ENCODE measurements at regions not wholly inside any gene's neighbourhood (a gene's known extent, or its start where the extent isn't known, plus 50 kb on each side); places are given as distances from the start of the nearest gene placed in this dataset.

GRCh38 chr1:147850737-147851136 is 51.9 kb upstream of the GJA8 start:
- H3K27me3 ChIP-seq: peaks cover 4% of the 10 kb centered on the region
- no peaks in the 10 kb centered on the region for H3K9me3 ChIP-seq (ENCODE audit: low read depth)
- no peak overlapping the region for H3K27ac ChIP-seq
- peaks cover 6% of the 10 kb centered on the region for H3K4me1 ChIP-seq (ENCODE audit: low read depth)
- H3K4me3 ChIP-seq: no peak overlapping the region
- H3K36me3 ChIP-seq: no peaks in the 10 kb centered on the region
- DNase-seq (ENCODE audit: low read depth in 1 of 2, low spot score in 1 of 2): no peak
- no peak for TF ChIP-seq CTCF (IDR thresholded peaks at IDR 0.05; ENCODE audit: low read depth, low read length)

GRCh38 chr1:147851149-147851548 is 51.4 kb upstream of the GJA8 start:
- Histone ChIP-seq H3K4me3 (no peak overlapping the region), H3K27ac (no peak overlapping the region), H3K9me3 (ENCODE audit: low read depth) (no peaks in the 10 kb centered on the region), H3K36me3 (no peaks in the 10 kb centered on the region), H3K27me3 (peaks cover 4% of the 10 kb centered on the region), H3K4me1 (ENCODE audit: low read depth) (peaks cover 6% of the 10 kb centered on the region)
- DNase-seq (ENCODE audit: low read depth in 1 of 2, low spot score in 1 of 2): peak in 1 of 2 donors; percentile 4
- no peak for TF ChIP-seq CTCF (IDR thresholded peaks at IDR 0.05; ENCODE audit: low read depth, low read length)

GRCh38 chr1:147852706-147853225 is 49.8 kb upstream of the GJA8 start:
- TF ChIP-seq CTCF (IDR thresholded peaks at IDR 0.05; ENCODE audit: low read depth, low read length): no peak
- H3K36me3 ChIP-seq: no peaks in the 10 kb centered on the region
- H3K27me3 ChIP-seq: peaks cover 4% of the 10 kb centered on the region
- DNase-seq (ENCODE audit: low read depth in 1 of 2, low spot score in 1 of 2): no peak
- no peaks in the 10 kb centered on the region for H3K9me3 ChIP-seq (ENCODE audit: low read depth)
- H3K4me1 ChIP-seq (ENCODE audit: low read depth): peaks cover 6% of the 10 kb centered on the region
- no peak overlapping the region for H3K27ac ChIP-seq
- H3K4me3 ChIP-seq: no peak overlapping the region
